ENCODE measurements at regions not wholly inside any gene's neighbourhood (a gene's known extent, or its start where the extent isn't known, plus 50 kb on each side); places are given as distances from the start of the nearest gene placed in this dataset.
"Not testable (repeated sequence)": the region's sequence is repeated elsewhere in the genome, so short reads cannot be mapped to it uniquely, and the experiment has no call there.

- no peaks in the 10 kb centered on the region for H3K4me1 Mint-ChIP-seq
- ATAC-seq = no peak
- no peaks in the 10 kb centered on the region for H3K36me3 Mint-ChIP-seq
- H3K9me3 Mint-ChIP-seq = peaks cover 2% of the 10 kb centered on the region
- no peak for DNase-seq (ENCODE audit: low spot score in 2 of 2)
- H3K4me3 Mint-ChIP-seq = no peak overlapping the region
- no peak overlapping the region for H3K27ac Mint-ChIP-seq
Measured at GRCh38 chr15:96042734-96043224, 287.7 kb upstream of the NR2F2 start.

DNA sequence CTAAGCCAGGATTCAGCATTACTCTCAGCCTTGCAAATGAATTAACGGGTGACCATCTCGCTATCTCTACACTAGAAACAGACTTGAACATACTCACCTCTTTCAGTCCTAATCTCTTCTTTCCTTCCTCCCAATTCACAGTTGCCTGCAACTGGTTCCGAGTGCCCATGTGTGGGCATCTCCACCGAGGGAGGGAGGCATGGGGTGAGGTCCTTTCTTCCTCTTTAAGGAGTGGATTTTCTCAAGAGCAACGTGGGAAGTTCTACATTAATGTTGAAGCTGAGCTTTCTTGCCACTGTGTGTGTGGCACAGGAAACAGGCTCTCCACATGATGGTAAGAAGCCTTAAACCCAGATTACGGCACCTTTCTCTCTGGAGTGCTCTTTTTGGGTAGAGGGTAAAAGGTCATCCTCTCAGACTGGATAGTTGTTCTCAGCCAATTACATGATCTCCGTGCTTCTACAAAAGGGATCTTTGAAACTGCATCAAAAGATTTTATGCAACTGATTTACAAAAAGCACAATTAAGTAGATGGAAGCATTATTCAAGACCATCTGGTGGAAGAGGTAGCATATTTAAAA, 286.8 kb upstream of the NR2F2 start:
- H3K27ac Mint-ChIP-seq = no peak overlapping the region
- DNase-seq (ENCODE audit: low spot score in 2 of 2) (no peak), ATAC-seq (no peak)
- H3K9me3 Mint-ChIP-seq = peaks cover 2% of the 10 kb centered on the region
- no peaks in the 10 kb centered on the region for H3K36me3 Mint-ChIP-seq
- no peaks in the 10 kb centered on the region for H3K4me1 Mint-ChIP-seq
- H3K4me3 Mint-ChIP-seq = no peak overlapping the region

DNA sequence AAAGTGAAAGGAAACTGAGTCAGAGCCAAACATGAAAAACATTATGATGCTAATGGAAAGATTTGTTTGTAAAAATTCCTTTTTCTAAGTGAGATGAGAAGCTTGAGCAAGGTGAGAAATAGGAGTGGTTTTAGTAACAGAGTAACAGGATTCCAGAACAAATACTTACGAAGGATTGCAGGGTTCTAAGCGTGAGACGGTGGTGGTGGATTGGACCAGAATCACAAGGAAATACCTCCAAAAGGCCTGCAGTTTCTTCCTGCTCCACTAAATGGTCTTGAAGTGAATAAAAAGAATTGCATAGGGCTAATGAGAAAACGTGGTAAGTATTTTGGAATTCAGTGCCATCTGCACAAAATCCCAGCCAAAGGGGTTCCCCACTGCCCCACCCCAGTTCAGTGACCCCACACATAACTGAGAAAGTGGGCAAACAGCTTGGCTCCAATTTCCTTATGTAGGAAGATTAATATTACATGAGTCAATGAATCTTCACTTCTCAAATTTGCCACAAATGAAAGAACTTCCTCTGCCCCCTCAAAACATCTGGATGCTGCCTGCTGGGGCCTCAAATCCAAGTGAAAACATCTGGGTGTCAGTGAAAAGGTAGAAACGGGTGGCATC, 283.8 kb upstream of the NR2F2 start:
- Mint-ChIP-seq H3K9me3 (no peaks in the 10 kb centered on the region), H3K4me3 (no peak overlapping the region), H3K36me3 (no peaks in the 10 kb centered on the region), H3K4me1 (no peaks in the 10 kb centered on the region), H3K27ac (no peak overlapping the region)
- ATAC-seq = no peak
- no peak for DNase-seq (ENCODE audit: low spot score in 2 of 2)

- no peak overlapping the region for H3K27ac Mint-ChIP-seq
- no peak overlapping the region for H3K4me3 Mint-ChIP-seq
- no peaks in the 10 kb centered on the region for H3K9me3 Mint-ChIP-seq
- no peaks in the 10 kb centered on the region for H3K4me1 Mint-ChIP-seq
- no peaks in the 10 kb centered on the region for H3K36me3 Mint-ChIP-seq
- ATAC-seq (no peak), DNase-seq (ENCODE audit: low spot score in 2 of 2) (no peak)
Measured at GRCh38 chr15:96047255-96047931, 283.1 kb upstream of the NR2F2 start.

- no peak overlapping the region for H3K4me3 Mint-ChIP-seq
- H3K27ac Mint-ChIP-seq = no peak overlapping the region
- H3K4me1 Mint-ChIP-seq = no peaks in the 10 kb centered on the region
- no peaks in the 10 kb centered on the region for H3K36me3 Mint-ChIP-seq
- H3K9me3 Mint-ChIP-seq = no peaks in the 10 kb centered on the region
- DNase-seq (ENCODE audit: low spot score in 2 of 2) = no peak
- no peak for ATAC-seq
Measured at GRCh38 chr15:96049323-96049722, 281.2 kb upstream of the NR2F2 start.

DNA sequence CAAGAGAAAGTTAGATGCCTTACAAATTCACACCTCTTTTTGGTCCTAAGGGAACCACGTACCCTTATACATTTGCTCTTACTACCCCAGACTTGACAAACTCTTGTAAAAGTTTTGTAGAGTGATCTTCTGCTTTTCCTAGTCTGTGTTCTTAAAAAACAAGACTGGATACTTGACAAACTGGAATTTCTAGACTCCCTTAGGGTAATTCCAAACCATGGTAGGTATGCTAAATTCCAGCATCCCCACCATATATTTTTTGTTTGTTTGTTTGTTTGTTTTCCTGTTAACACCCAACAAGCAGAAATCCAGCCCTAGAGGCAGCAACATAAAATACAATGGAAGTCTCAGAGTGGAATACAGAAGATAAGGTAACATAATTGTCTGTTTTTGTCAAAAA, 280.7 kb upstream of the NR2F2 start:
- DNase-seq (ENCODE audit: low spot score in 2 of 2) = no peak
- Mint-ChIP-seq H3K36me3 (no peaks in the 10 kb centered on the region), H3K4me3 (no peak overlapping the region), H3K9me3 (no peaks in the 10 kb centered on the region), H3K27ac (no peak overlapping the region), H3K4me1 (no peaks in the 10 kb centered on the region)
- no peak for ATAC-seq

DNA sequence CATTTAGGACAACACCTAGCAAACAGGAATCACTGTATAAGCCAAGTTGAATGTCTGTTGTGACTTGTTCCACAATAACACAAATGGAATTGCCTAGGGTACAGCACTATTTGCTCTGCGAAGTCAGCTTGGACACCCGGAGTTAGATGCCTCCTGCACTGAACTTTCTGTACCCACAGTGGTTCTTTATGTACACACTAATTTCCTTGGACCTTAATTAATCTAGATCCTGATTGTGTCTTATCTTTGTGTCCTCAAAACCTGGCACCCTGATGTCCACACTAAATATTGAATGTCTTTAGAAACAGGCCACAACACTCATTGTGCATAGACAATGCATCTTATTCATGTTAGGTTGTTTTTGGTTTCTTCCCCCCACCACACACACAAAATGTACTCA, 278.9 kb upstream of the NR2F2 start:
- Mint-ChIP-seq H3K9me3 (no peaks in the 10 kb centered on the region), H3K4me3 (no peak overlapping the region), H3K4me1 (no peaks in the 10 kb centered on the region), H3K36me3 (no peaks in the 10 kb centered on the region), H3K27ac (no peak overlapping the region)
- no peak for ATAC-seq
- DNase-seq (ENCODE audit: low spot score in 2 of 2) = no peak

DNA sequence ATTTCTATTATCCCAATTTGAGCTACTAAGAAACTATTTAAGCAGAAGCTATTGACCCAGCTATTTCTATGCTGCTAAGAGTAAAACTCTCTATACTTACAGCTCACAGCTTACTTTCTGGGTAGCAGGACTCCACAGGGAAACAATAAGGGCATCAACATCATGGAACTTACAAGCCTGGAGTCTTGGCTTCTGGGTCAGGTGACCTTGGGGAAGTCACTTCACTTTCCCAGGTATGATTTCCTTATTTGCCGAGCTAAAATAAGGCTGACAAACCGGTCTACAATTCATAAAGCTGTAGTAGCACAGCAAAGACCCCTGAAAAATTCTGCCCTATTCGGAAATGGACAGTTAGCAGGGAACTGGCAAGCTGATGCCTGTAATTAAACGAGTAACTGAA, 278.3 kb upstream of the NR2F2 start:
- ATAC-seq (no peak), DNase-seq (ENCODE audit: low spot score in 2 of 2) (no peak)
- H3K9me3 Mint-ChIP-seq = no peaks in the 10 kb centered on the region
- no peak overlapping the region for H3K4me3 Mint-ChIP-seq
- no peak overlapping the region for H3K27ac Mint-ChIP-seq
- no peaks in the 10 kb centered on the region for H3K4me1 Mint-ChIP-seq
- no peaks in the 10 kb centered on the region for H3K36me3 Mint-ChIP-seq

DNA sequence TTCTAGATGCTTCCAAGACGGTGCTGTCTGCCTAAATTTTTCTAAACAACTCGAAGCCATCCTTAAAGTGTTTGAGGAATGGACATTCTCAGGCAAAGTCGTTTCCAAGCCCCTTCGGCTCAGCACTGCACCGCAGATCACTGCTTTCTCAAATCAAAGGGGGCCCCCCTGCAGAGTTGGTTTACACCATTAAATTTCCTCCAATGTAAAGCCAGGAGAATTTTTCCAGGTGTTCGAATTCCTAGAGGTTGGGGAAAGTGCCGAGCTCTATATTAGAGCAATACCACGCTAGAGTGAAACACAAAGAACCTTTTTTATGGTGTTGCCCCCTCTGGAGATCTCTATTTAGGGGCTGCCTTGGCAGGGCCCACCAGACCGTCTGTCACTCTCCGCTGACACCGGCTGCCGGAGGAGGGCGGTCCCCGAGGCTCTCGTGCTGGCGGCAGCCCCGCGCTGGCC, 277.9 kb upstream of the NR2F2 start:
- DNase-seq (ENCODE audit: low spot score in 2 of 2) (no peak), ATAC-seq (no peak)
- Mint-ChIP-seq H3K36me3 (no peaks in the 10 kb centered on the region), H3K9me3 (no peaks in the 10 kb centered on the region), H3K4me3 (peak overlapping the region; percentile 24), H3K4me1 (no peaks in the 10 kb centered on the region), H3K27ac (no peak overlapping the region)

- H3K4me3 Mint-ChIP-seq = peak overlapping the region; percentile 24
Measured at GRCh38 chr15:96053031-96053780, 277.3 kb upstream of the NR2F2 start.

GRCh38 chr15:96053781-96054428, 276.6 kb upstream of the NR2F2 start:
- no peak overlapping the region for H3K4me3 Mint-ChIP-seq
- H3K27ac Mint-ChIP-seq = no peak overlapping the region
- no peak for DNase-seq (ENCODE audit: low spot score in 2 of 2)
- H3K36me3 Mint-ChIP-seq = no peaks in the 10 kb centered on the region
- no peaks in the 10 kb centered on the region for H3K9me3 Mint-ChIP-seq
- H3K4me1 Mint-ChIP-seq = no peaks in the 10 kb centered on the region
- no peak for ATAC-seq

More at GRCh38 chr15:96053031-96053780, 277.3 kb upstream of the NR2F2 start:
- H3K9me3 Mint-ChIP-seq = no peaks in the 10 kb centered on the region
- H3K4me1 Mint-ChIP-seq = no peaks in the 10 kb centered on the region
- H3K27ac Mint-ChIP-seq = no peak overlapping the region
- ATAC-seq (no peak), DNase-seq (ENCODE audit: low spot score in 2 of 2) (no peak)
- H3K36me3 Mint-ChIP-seq = no peaks in the 10 kb centered on the region

DNA sequence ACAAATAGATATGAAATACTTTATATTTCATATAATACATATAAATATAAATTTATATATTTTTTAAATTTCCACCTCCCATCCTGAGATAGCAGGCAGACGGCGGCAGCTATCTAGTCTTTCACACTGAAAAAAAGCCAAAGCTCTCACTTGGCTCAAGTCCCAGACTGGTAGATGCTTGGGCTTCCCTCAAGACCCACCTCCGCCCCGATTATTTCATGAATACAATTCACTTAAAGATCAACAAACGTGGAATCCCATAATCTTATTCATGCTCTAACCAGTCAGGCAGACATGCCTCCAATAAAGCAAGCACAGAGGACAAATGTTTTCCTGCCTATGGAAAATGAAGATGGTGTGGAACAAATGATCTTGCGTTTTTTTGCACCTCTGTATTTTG, 275.9 kb upstream of the NR2F2 start:
- no peak for ATAC-seq
- no peak overlapping the region for H3K4me3 Mint-ChIP-seq
- H3K27ac Mint-ChIP-seq = no peak overlapping the region
- no peaks in the 10 kb centered on the region for H3K9me3 Mint-ChIP-seq
- no peaks in the 10 kb centered on the region for H3K4me1 Mint-ChIP-seq
- DNase-seq (ENCODE audit: low spot score in 2 of 2) = no peak
- H3K36me3 Mint-ChIP-seq = no peaks in the 10 kb centered on the region

GRCh38 chr15:96058103-96058851, 272.2 kb upstream of the NR2F2 start:
- Mint-ChIP-seq H3K27ac (no peak overlapping the region), H3K4me3 (no peak overlapping the region), H3K36me3 (no peaks in the 10 kb centered on the region), H3K4me1 (no peaks in the 10 kb centered on the region), H3K9me3 (no peaks in the 10 kb centered on the region)
- DNase-seq (ENCODE audit: low spot score in 2 of 2) (no peak), ATAC-seq (peak; percentile 53)

GRCh38 chr15:96058852-96059103, 271.7 kb upstream of the NR2F2 start:
- DNase-seq (ENCODE audit: low spot score in 2 of 2); H3K36me3 Mint-ChIP-seq; H3K27ac Mint-ChIP-seq; ATAC-seq; H3K4me3 Mint-ChIP-seq; H3K4me1 Mint-ChIP-seq; H3K9me3 Mint-ChIP-seq: not testable (repeated sequence)

- not testable (repeated sequence) for H3K9me3 Mint-ChIP-seq; ATAC-seq; H3K4me1 Mint-ChIP-seq; H3K4me3 Mint-ChIP-seq; H3K27ac Mint-ChIP-seq; DNase-seq (ENCODE audit: low spot score in 2 of 2); H3K36me3 Mint-ChIP-seq
Measured at GRCh38 chr15:96060591-96060990, 269.9 kb upstream of the NR2F2 start.

All from stimulated activated effector memory CD8-positive, alpha-beta T cell treated with anti-CD3 and anti-CD28 coated beads, Interleukin-12 subunit alpha, Interleukin-12 subunit beta, amount 100 ng/mL, for 72 hours (primary cell).